ENCODE measurements at regions not wholly inside any gene's neighbourhood (a gene's known extent, or its start where the extent isn't known, plus 50 kb on each side); places are given as distances from the start of the nearest gene placed in this dataset.

- no peak for TF ChIP-seq CTCF (optimal IDR thresholded peaks at IDR 0.05 in 1 of 3, IDR thresholded peaks at IDR 0.05 in 1 of 3, conservative IDR thresholded peaks at IDR 0.05 in 1 of 3; ENCODE audit: extremely low read depth in 1 of 3, insufficient read depth in 2 of 3, low read length in 3 of 3)
- no peak for TF ChIP-seq EZH2 (IDR thresholded peaks at IDR 0.05; ENCODE audit: low read length)
- Histone ChIP-seq H3K27ac (ENCODE audit: control insufficient read depth, insufficient read depth, low read length) (no peak overlapping the region), H3K27me3 (ENCODE audit: control insufficient read depth, extremely low read depth, insufficient read depth, low read length) (no peaks in the 10 kb centered on the region), H3K79me2 (ENCODE audit: control insufficient read depth, insufficient read depth, low read length) (no peaks in the 10 kb centered on the region), H4K20me1 (ENCODE audit: control insufficient read depth, extremely low read depth, insufficient read depth, low read length) (no peaks in the 10 kb centered on the region), H3K4me1 (ENCODE audit: control insufficient read depth, extremely low read depth, insufficient read depth, low read length) (no peaks in the 10 kb centered on the region), H3K9ac (ENCODE audit: control insufficient read depth, extremely low read depth, insufficient read depth, low read length) (no peak overlapping the region), H3K4me2 (ENCODE audit: control insufficient read depth, extremely low read depth, insufficient read depth, low read depth, low read length) (no peak overlapping the region), H3K9me3 (ENCODE audit: control insufficient read depth, low read depth, low read length) (no peaks in the 10 kb centered on the region), H3K4me3 (ENCODE audit: control insufficient read depth in 2 of 3, extremely low read depth in 1 of 3, insufficient read depth in 2 of 3, low read depth in 1 of 3, low read length in 3 of 3) (no peak overlapping the region), H2AFZ (ENCODE audit: control insufficient read depth, low read length) (no peak overlapping the region), H3K36me3 (ENCODE audit: control insufficient read depth in 2 of 2, extremely low read depth in 1 of 2, insufficient read depth in 2 of 2, low read length in 2 of 2) (no peaks in the 10 kb centered on the region), H3K9me1 (ENCODE audit: control insufficient read depth, extremely low read depth, insufficient read depth, low read length) (no peaks in the 10 kb centered on the region)
- dilution Hi-C loops (cut with MboI; ENCODE audit: extremely low pct_ligation_motif_present, low sequenced_read_pairs), result no loop called here
- no peak for FAIRE-seq
- no peak for DNase-seq (ENCODE audit: low read depth, low spot score)
Measured at GRCh38 chr7:125683156-125683555, 753.5 kb upstream of the POT1 start.

- H3K9ac ChIP-seq (ENCODE audit: control insufficient read depth, extremely low read depth, insufficient read depth, low read length), result no peak overlapping the region
- no peak overlapping the region for H3K4me2 ChIP-seq (ENCODE audit: control insufficient read depth, extremely low read depth, insufficient read depth, low read depth, low read length)
- DNase-seq (ENCODE audit: low read depth, low spot score) (no peak), FAIRE-seq (no peak)
- H3K36me3 ChIP-seq (ENCODE audit: control insufficient read depth in 2 of 2, extremely low read depth in 1 of 2, insufficient read depth in 2 of 2, low read length in 2 of 2), result no peaks in the 10 kb centered on the region
- no peaks in the 10 kb centered on the region for H4K20me1 ChIP-seq (ENCODE audit: control insufficient read depth, extremely low read depth, insufficient read depth, low read length)
- H3K9me1 ChIP-seq (ENCODE audit: control insufficient read depth, extremely low read depth, insufficient read depth, low read length), result no peaks in the 10 kb centered on the region
- dilution Hi-C loops (cut with MboI; ENCODE audit: extremely low pct_ligation_motif_present, low sequenced_read_pairs), result no loop called here
- H2AFZ ChIP-seq (ENCODE audit: control insufficient read depth, low read length), result no peak overlapping the region
- H3K4me1 ChIP-seq (ENCODE audit: control insufficient read depth, extremely low read depth, insufficient read depth, low read length), result no peaks in the 10 kb centered on the region
- no peaks in the 10 kb centered on the region for H3K27me3 ChIP-seq (ENCODE audit: control insufficient read depth, extremely low read depth, insufficient read depth, low read length)
- no peak overlapping the region for H3K27ac ChIP-seq (ENCODE audit: control insufficient read depth, insufficient read depth, low read length)
- H3K4me3 ChIP-seq (ENCODE audit: control insufficient read depth in 2 of 3, extremely low read depth in 1 of 3, insufficient read depth in 2 of 3, low read depth in 1 of 3, low read length in 3 of 3), result no peak overlapping the region
- no peaks in the 10 kb centered on the region for H3K79me2 ChIP-seq (ENCODE audit: control insufficient read depth, insufficient read depth, low read length)
- no peaks in the 10 kb centered on the region for H3K9me3 ChIP-seq (ENCODE audit: control insufficient read depth, low read depth, low read length)
- no peak for TF ChIP-seq EZH2 (IDR thresholded peaks at IDR 0.05; ENCODE audit: low read length)
- no peak for TF ChIP-seq CTCF (optimal IDR thresholded peaks at IDR 0.05 in 1 of 3, IDR thresholded peaks at IDR 0.05 in 1 of 3, conservative IDR thresholded peaks at IDR 0.05 in 1 of 3; ENCODE audit: extremely low read depth in 1 of 3, insufficient read depth in 2 of 3, low read length in 3 of 3)
Measured at GRCh38 chr7:125681508-125681907, 751.9 kb upstream of the POT1 start.

All from keratinocyte (primary cell).